Fibroblast of villous mesenchyme (primary cell): ENCODE measurements at regions not wholly inside any gene's neighbourhood (a gene's known extent, or its start where the extent isn't known, plus 50 kb on each side); places are given as distances from the start of the nearest gene placed in this dataset.

Experiments
- DNase-seq: peaks from one replicate; pipeline ENCODE4 v3.0.0-alpha.2; 2010; ENCODE audit warnings: low read depth
- H3K4me3 ChIP-seq: 2 replicates; pipeline ENCODE4 v1.5.1; 2011; ENCODE audit warnings: low read depth, mild to moderate bottlenecking, low read length
- TF ChIP-seq, protein P1 (sequence below): IDR thresholded peaks from 2 replicates; pipeline ENCODE4 v1.5.1; 2012; ENCODE audit warnings: low read depth, mild to moderate bottlenecking, low read length; ENCODE audit not compliant: insufficient read depth

DNA sequence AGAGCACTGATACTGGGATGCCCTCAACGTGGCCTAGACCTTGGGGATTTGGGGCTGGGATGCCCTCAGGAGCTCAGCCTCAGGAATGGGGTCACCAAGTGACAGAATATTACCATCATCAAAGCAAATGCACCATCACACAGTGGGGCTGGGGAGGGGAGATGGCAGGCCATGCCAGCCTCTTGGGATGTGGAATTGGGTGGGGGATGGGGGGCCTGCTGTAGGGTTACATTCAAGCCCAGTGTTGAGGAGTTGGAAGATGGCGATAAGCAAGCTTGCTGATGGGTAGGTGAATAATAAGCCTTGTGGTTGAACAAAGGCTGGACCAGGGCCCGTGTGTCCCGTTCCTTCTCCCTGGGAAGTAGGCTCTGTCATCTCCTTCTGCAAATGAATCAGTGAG lies 69.1 kb upstream of the GPR12 start:
- TF ChIP-seq, protein P1, sequence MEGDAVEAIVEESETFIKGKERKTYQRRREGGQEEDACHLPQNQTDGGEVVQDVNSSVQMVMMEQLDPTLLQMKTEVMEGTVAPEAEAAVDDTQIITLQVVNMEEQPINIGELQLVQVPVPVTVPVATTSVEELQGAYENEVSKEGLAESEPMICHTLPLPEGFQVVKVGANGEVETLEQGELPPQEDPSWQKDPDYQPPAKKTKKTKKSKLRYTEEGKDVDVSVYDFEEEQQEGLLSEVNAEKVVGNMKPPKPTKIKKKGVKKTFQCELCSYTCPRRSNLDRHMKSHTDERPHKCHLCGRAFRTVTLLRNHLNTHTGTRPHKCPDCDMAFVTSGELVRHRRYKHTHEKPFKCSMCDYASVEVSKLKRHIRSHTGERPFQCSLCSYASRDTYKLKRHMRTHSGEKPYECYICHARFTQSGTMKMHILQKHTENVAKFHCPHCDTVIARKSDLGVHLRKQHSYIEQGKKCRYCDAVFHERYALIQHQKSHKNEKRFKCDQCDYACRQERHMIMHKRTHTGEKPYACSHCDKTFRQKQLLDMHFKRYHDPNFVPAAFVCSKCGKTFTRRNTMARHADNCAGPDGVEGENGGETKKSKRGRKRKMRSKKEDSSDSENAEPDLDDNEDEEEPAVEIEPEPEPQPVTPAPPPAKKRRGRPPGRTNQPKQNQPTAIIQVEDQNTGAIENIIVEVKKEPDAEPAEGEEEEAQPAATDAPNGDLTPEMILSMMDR = no peak

DNA sequence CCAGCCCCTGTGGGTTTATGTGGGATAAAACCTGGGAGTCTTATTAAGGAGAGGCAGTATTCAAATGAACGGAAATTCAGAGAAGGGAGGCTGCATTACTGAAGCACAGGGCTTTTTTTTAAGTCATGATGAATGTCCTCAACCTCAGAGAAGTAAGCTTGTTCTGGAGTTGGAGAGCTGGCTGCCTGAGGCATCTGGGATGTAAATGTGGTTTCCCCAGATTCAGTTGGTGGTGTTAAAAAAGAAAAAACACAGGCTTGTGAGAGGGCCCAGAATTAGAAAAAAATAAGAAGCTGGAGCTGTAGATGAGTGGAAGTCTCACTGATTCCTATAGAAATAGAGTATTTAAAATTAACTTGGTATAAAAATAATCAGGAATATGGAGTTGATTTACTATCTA lies 64.0 kb upstream of the GPR12 start:
- no peak overlapping the region for H3K4me3 ChIP-seq
- TF ChIP-seq, protein P1 = no peak
- DNase-seq = no peak

More for the DNA sequence above, 69.1 kb upstream of the GPR12 start:
- H3K4me3 ChIP-seq = no peak overlapping the region
- DNase-seq = no peak

DNA sequence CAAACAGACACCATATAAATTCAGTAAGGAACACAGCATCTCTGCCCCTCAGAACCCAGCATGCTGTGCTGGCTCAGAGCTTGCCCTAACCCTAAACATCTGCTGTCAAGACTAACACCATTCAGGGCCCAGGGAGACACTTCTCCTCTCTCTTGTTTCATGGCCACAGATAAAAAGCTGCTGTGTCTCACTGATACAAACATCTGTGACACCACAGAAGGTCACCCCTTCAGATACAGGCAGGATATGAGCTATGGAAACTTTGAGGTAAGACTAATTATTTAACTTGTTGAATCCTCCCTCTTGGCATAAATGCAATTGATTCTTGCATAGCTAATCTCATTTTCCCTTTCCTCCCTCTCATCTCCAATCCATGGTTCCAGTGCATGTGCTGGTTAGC lies 61.6 kb upstream of the GPR12 start:
- DNase-seq = no peak
- TF ChIP-seq, protein P1 = no peak
- no peak overlapping the region for H3K4me3 ChIP-seq

DNA sequence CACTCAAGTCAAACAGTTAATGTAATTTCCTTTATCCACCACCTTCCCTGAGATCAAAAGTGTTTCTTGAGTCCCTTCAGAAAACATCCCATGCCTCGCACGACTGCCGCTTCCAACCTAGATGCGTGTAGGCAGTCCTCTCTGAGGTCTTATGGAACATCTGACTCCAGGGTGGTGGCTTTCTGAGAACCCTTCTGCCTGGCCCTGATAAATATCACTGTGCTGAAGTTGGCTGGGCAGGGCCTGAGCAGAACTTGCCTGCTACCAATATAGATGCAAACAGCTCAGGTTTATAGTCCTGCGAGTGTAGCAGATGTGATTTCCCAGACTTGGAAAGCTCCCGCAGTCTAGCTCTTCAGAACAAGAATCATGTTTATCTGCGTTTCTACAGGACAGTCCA lies 61.1 kb upstream of the GPR12 start:
- TF ChIP-seq, protein P1 = no peak

DNA sequence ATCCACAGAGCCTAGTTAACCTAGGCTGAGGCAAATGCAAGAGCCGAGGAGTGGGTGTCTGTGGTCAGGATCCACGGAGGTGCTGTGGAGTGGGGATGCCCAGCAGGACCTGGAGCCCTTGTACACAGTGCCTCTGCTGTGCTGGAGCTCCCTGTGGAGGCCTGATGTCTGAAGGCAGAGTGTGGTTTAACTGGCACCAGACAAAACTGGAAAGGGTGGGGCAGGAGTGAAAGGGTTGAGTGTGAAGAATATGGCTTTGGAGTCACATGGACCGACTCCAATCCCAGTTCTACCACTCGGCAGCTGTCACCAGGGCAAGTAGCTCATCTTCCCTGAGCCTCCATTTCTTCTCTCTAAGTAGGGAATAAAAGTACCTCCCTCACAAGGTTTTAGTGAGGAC lies 60.3 kb upstream of the GPR12 start:
- no peak for DNase-seq
- H3K4me3 ChIP-seq = no peak overlapping the region
- TF ChIP-seq, protein P1 = no peak

More for the DNA sequence above, 61.1 kb upstream of the GPR12 start:
- no peak overlapping the region for H3K4me3 ChIP-seq
- no peak for DNase-seq

DNA sequence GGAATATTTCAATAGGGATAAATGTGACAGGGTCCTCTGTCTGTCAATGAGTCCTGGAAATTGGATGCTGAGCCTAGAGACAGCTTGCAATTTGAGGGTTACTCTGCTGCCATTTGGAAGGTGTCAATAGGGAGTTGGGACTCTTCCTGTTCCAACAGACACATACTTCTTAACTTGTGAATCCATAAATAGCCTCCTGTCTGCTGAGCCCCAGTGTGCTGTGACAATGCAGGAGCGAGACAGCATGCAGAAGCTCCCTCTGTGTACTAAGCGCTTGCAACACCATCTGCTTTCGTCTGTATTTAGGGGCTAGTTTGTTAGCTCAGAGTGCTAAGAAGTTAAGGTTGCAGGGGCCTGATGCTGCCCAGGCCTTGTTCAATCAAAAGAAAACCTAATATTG lies 58.5 kb upstream of the GPR12 start:
- DNase-seq = no peak
- H3K4me3 ChIP-seq = no peak overlapping the region
- TF ChIP-seq, protein P1 = no peak

DNA sequence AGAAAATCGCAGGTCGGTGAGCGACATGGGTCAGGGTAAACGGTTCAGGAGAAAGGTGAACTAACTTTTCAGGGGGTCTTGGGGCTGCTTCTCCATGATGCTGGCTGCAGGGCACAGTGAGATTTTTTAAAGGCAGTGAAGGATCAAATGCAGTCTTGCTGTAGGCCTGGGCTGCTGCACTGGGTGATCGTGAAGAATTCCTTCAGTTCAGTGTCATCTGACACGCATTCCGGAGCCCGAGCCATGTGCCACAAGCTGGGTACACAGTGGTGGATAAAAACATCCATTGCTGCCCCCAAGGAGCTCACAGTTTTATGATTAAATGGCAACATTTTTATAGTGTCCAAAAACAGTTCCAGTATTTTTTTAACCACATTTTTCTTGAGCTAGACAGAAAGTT lies 56.3 kb upstream of the GPR12 start:
- no peak overlapping the region for H3K4me3 ChIP-seq
- TF ChIP-seq, protein P1 = no peak
- DNase-seq = no peak
